Transverse colon (tissue), 4 donors: ENCODE measurements at regions not wholly inside any gene's neighbourhood (a gene's known extent, or its start where the extent isn't known, plus 50 kb on each side); places are given as distances from the start of the nearest gene placed in this dataset.

Experiments used
- EP300 ChIP-seq: sonication (generic); formaldehyde crosslinking; IDR thresholded peaks from one replicate; pipeline ENCODE4 v1.6.1; 2017; ENCODE audit warnings: antibody characterized with exemption, low read depth
- POLR2A ChIP-seq: fragments of 450-650 bp; IDR thresholded peaks from one replicate; pipeline ENCODE4 v1.6.1; 2016; ENCODE audit warnings: antibody characterized with exemption, mild to moderate bottlenecking, moderate library complexity
- POLR2AphosphoS5 ChIP-seq, 3 donors: sonication (generic); formaldehyde crosslinking; IDR thresholded peaks; one replicate each; pipeline ENCODE4 v1.6.1; 2016; ENCODE audit warnings: antibody characterized with exemption in 3 of 3
- TF ChIP-seq, protein P1 (sequence below), 5 experiments: fragments of 200-600 bp in 3 of 5; fragments of 450-650 bp in 2 of 5; sonication (generic) in 3 of 5; IDR thresholded peaks; 1 replicate in 2 of 5; 2 replicates in 3 of 5; pipeline ENCODE4 v1.5.1; 2016 to 2017; ENCODE audit warnings: antibody characterized with exemption in 5 of 5, inconsistent platforms in 3 of 5, mild to moderate bottlenecking in 2 of 5, moderate library complexity in 1 of 5

DNA sequence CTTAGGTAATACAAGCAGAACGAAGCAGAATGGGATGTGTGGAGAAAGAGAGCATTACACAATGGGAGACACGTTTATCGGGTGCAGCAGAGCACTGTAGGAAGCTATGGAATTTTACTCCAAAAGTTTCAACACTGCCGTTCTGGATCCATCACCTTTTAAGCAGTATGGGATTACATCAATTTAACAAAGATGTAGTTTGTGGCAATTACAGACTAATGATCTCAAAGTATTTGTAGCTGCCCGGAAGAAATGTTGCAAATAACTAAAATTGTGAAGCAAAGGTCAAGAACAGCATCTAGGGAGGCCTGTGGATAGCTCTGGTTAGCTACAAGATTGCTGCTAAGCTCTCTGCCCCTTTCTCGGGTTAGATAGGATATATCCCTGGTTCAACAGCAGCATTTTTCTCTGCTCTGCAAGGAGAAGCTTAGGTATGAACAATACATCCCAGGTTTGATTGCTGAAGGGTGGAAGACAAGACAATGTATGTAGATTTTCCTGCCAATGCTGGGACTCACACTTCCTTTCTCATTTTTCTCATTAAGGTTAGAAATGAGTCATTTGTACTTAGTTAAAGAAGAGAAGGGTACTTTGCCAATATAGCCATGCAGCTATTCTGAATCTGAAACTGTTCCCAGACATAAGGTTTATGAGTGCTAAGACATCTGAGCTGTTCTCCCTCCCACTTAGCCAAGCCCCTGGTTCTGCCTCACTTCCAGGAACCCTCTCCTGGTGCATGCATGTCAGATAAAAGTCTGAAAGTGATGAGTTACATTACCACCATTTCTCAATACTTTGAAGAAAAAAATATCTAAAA, 75.0 kb upstream of the HIF1A start:
- no peak for TF ChIP-seq POLR2A
- TF ChIP-seq EP300 = peak; percentile 48
- TF ChIP-seq, protein P1, sequence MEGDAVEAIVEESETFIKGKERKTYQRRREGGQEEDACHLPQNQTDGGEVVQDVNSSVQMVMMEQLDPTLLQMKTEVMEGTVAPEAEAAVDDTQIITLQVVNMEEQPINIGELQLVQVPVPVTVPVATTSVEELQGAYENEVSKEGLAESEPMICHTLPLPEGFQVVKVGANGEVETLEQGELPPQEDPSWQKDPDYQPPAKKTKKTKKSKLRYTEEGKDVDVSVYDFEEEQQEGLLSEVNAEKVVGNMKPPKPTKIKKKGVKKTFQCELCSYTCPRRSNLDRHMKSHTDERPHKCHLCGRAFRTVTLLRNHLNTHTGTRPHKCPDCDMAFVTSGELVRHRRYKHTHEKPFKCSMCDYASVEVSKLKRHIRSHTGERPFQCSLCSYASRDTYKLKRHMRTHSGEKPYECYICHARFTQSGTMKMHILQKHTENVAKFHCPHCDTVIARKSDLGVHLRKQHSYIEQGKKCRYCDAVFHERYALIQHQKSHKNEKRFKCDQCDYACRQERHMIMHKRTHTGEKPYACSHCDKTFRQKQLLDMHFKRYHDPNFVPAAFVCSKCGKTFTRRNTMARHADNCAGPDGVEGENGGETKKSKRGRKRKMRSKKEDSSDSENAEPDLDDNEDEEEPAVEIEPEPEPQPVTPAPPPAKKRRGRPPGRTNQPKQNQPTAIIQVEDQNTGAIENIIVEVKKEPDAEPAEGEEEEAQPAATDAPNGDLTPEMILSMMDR (IDR thresholded peaks at IDR 0.05) = no peak
- peak in 2 of 3 donors; percentile 9 to 40 for TF ChIP-seq POLR2AphosphoS5 (IDR thresholded peaks at IDR 0.05)
